Stimulated activated memory B cell treated with anti-CD40 and anti-IgM and Interleukin-4, amounts not matched to agents 10 μg/mL and 1 μg/mL and 100 μg/mL, for 72 hours (primary cell): ENCODE measurements at regions not wholly inside any gene's neighbourhood (a gene's known extent, or its start where the extent isn't known, plus 50 kb on each side); places are given as distances from the start of the nearest gene placed in this dataset.
"Not testable (repeated sequence)": the region's sequence is repeated elsewhere in the genome, so short reads cannot be mapped to it uniquely, and the experiment has no call there.

ENCODE experiments used
- ATAC-seq: fragments of 150-1000 bp; cut with Tn5 transposase; 2 replicates; pipeline ENCODE4 v1.10.0; 2021
- H3K27ac Mint-ChIP-seq: one replicate; pipeline ENCODE4 v1.8.0; 2022; ENCODE audit warnings: mild to moderate bottlenecking, mixed read lengths
- H3K27me3 Mint-ChIP-seq: one replicate; pipeline ENCODE4 v1.8.0; 2022; ENCODE audit warnings: mixed read lengths
- H3K36me3 Mint-ChIP-seq: one replicate; pipeline ENCODE4 v1.8.0; 2022; ENCODE audit warnings: mixed read lengths
- H3K4me1 Mint-ChIP-seq: one replicate; pipeline ENCODE4 v1.8.0; 2022; ENCODE audit warnings: mixed read lengths
- H3K4me3 Mint-ChIP-seq: one replicate; pipeline ENCODE4 v1.8.0; 2022; ENCODE audit warnings: mild to moderate bottlenecking, moderate library complexity, mixed read lengths
- H3K9me3 Mint-ChIP-seq: one replicate; pipeline ENCODE4 v1.8.0; 2022; ENCODE audit warnings: mixed read lengths

DNA sequence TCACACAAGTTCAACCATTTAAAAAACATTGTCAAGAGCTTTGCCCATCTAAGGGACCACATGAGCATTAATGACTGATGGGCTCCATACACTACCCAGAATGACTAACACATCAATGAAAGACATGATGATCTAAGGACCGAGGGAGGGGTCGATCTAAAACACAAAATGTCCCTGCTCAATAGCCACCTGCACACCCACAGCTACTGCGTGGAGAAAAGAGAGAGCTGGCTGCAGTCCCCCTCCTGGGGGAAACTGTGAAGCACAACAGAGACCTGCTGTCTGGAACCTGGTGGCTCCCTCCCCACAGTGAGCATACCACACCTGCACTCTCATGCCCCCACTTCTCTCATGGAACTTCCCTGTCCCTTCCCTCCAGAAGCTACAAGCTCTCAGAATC is 130.1 kb upstream of the ERG start:
- no peak for ATAC-seq
- Mint-ChIP-seq H3K36me3 (no peaks in the 10 kb centered on the region), H3K27ac (no peak overlapping the region), H3K9me3 (peaks cover 11% of the 10 kb centered on the region), H3K4me3 (no peak overlapping the region), H3K4me1 (no peaks in the 10 kb centered on the region), H3K27me3 (no peaks in the 10 kb centered on the region)

DNA sequence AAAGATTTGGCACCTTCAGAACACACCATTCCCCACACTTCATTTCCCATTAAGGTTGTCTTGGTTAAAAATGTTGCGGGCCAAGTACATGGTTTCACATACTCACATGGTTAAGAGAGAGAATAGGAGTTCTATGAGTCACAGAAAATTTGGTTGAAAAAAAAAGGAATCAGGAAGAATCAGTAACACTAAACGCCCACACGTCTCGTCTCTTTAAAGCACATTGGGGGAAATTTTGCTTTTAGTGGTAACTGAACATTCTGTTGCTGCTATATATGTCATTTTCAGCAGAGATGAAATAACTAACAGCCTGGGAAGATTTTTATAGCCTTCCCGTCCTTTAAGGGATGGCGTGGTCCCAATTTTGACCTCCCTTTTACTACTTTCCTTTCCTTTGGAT is 132.9 kb upstream of the ERG start:
- Mint-ChIP-seq H3K4me3 (no peak overlapping the region), H3K27me3 (peaks cover 2% of the 10 kb centered on the region), H3K27ac (no peak overlapping the region), H3K9me3 (peaks cover 18% of the 10 kb centered on the region), H3K4me1 (no peaks in the 10 kb centered on the region), H3K36me3 (no peaks in the 10 kb centered on the region)
- ATAC-seq, result no peak

DNA sequence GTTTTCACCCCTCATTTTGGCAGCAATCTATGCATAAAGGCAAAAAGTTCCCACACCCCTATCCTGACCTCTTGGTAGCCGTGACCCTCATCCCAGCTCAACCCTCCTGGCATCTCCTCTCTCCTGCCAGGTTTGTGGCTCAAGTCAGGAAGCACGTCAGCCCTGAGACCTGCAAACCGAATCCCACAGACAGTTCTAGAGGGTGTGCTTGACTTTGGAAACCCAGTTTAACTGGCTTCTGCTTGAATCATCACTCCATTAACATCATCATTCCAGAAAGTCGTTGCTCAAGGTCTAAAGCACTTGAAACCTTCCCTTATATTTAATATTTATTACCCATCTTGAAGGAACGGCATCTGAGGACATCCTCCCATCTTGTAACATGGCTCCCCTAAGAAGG is 133.4 kb upstream of the ERG start:
- Mint-ChIP-seq H3K9me3 (peaks cover 19% of the 10 kb centered on the region), H3K36me3 (no peaks in the 10 kb centered on the region), H3K4me3 (no peak overlapping the region), H3K27me3 (peaks cover 6% of the 10 kb centered on the region), H3K27ac (no peak overlapping the region), H3K4me1 (no peaks in the 10 kb centered on the region)
- no peak for ATAC-seq

DNA sequence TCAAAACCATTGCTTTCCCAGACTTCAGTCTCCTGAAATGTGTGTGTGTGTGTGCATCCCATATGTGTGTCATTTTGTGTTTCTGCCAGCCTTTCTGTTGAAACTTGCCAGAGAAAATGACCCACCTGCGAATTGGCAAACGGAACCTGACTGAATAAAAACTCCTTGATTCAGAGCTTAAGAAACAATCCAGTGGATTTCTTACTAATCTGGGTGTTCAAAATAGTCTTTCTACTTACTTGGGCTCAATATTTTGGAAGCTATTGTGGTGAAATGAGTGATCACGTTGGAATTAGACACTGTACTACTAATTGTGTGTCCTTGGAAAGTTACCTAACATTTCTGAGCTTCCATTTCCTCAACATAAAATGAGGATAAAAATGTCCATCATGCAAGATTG is 138.9 kb upstream of the ERG start:
- no peaks in the 10 kb centered on the region for H3K36me3 Mint-ChIP-seq
- no peak overlapping the region for H3K4me3 Mint-ChIP-seq
- H3K9me3 Mint-ChIP-seq, result peaks cover 16% of the 10 kb centered on the region
- no peak for ATAC-seq
- H3K27ac Mint-ChIP-seq, result no peak overlapping the region
- peaks cover 15% of the 10 kb centered on the region for H3K4me1 Mint-ChIP-seq
- H3K27me3 Mint-ChIP-seq, result peaks cover 9% of the 10 kb centered on the region

DNA sequence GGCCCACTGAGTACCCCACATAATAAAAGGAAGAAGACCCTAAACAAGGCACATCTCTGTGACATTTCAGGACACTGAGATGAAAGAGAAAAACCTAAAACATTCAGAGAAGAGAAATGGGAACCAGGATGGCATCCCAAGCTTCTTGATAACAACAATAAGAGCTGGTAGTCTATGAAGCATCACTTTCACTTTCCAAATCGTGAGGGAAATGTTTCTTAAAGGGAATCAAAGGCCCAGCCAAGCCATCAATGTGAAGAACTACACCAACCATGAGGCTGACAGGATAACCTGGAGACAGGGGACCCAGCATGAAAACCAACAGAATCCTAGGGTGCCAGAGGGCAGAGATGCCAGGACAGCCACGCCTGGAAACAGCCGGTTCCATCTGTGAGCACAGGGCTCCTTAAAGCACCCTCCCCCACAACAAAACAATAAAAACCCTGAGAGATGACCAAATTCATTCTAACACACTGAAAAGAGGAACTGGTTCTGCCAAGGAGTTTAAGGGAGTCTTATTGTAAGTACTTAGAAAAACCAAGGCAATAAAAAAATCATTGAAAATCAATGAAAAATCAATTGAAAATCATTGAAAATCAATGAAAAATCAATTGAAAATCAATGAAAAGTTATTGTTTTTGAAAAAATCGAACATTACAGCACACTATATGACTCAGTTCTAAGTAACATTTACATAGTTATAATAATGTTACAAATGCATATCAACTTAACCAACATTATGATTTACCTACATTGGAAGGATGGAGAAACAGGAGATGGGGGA is 141.5 kb upstream of the ERG start:
- Mint-ChIP-seq H3K9me3 (peaks cover 12% of the 10 kb centered on the region), H3K27ac (no peak overlapping the region), H3K4me3 (no peak overlapping the region), H3K27me3 (peaks cover 9% of the 10 kb centered on the region), H3K4me1 (peaks cover 15% of the 10 kb centered on the region), H3K36me3 (no peaks in the 10 kb centered on the region)
- no peak for ATAC-seq

DNA sequence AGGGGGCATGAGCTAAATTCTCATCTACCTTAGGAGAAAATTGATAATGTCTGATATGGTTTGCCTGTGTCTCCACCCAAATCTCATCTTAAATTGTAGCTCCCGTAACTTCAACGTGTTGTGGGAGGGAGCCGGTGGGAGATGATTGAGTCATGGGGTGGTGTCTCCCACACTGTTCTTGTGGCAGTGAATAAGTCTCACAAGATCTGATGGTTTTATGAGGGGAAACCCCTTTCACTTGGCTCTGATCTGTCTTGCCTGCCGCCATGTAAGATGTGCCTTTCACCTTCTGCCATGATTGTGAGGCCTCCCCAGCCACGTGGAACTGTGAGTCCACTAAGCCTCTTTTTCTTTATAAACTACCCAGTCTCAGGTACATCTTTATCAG is 142.1 kb upstream of the ERG start:
- peaks cover 15% of the 10 kb centered on the region for H3K4me1 Mint-ChIP-seq
- H3K27ac Mint-ChIP-seq, H3K36me3 Mint-ChIP-seq, H3K9me3 Mint-ChIP-seq, ATAC-seq, H3K4me3 Mint-ChIP-seq, H3K27me3 Mint-ChIP-seq: not testable (repeated sequence)

DNA sequence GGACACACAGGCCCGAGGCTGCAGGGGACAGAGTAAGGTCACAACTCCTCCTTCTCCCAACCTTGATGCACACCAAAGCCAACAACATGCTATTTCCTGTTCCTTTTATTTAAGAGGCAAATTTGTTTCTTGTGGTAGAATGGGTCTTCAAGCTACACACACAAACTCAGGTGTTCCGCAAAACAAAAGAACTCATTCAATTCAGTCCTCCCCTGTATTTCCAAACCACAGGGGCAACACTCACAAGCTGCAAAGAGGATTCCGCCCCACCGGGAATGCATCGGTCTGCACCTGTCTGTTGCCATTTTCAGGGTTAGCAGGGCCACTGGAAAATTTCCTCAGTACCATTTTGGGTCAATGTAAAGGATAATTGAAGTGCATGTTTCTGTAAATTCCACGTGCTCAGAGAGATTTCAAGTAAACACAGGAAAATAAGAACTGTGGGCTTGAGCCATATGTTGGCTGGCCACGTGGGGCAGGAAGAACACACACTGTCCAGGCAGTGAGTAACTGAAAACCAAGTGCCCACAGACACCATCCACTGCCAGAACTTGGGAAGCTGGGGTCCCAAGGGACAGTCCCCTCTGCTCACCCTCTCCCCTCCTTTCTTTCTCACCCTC is 145.2 kb upstream of the ERG start:
- no peak overlapping the region for H3K27ac Mint-ChIP-seq
- ATAC-seq, result no peak
- H3K27me3 Mint-ChIP-seq, result no peaks in the 10 kb centered on the region
- H3K36me3 Mint-ChIP-seq, result no peaks in the 10 kb centered on the region
- no peak overlapping the region for H3K4me3 Mint-ChIP-seq
- H3K4me1 Mint-ChIP-seq, result peaks cover 11% of the 10 kb centered on the region
- peaks cover 5% of the 10 kb centered on the region for H3K9me3 Mint-ChIP-seq

DNA sequence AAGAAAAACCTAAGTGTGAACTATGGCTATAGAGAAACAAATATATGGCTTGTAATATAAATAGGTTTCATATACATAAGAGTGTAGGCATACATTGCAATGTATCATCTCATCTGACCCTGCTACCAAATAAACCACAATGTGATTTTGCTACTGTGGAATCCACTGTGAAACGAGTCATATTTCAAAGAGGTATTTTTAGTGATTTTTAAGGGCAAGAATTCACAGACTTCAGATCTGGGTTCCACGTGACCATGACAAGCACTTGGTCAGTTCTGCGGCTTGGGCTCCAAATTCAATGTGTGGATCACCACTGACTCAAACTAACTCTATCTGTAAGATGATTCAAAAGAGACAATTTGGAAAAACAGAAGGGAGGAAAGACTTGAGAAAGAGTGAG is 147.0 kb upstream of the ERG start:
- Mint-ChIP-seq H3K36me3 (no peaks in the 10 kb centered on the region), H3K4me1 (no peaks in the 10 kb centered on the region), H3K27me3 (no peaks in the 10 kb centered on the region), H3K27ac (no peak overlapping the region), H3K9me3 (peaks cover 4% of the 10 kb centered on the region), H3K4me3 (no peak overlapping the region)
- ATAC-seq, result no peak

DNA sequence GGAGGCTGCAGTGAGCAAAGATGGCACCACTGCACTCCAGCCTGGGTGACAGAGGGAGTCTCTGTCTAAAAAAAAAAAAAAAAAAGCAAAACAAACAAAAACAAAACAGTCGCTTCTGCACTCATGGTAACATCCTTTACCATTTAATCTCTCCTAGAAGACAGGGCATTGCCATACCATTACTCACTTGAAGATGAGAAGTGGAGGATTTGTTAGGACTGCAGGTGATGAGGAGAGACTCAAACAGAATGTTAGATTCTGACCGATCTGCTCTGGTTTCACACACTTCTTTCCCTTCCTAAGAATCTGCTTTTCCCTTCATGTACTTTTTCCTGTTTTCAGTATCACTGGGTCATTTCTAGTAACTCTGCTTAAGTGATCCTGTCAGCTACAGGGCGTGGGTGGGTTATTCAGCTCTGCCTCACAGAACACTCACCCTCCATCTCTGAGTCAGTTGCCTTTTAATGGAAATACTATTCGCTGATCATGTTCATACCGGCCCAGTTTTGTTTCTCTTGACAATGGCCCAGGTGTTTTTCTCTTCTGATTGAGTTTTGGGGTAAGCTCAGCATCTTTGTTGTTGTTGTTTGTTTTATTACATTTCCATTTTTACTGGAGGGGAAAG is 148.0 kb upstream of the ERG start:
- Mint-ChIP-seq H3K36me3 (no peaks in the 10 kb centered on the region), H3K27ac (no peak overlapping the region), H3K4me1 (no peaks in the 10 kb centered on the region), H3K27me3 (peaks cover 2% of the 10 kb centered on the region), H3K9me3 (no peaks in the 10 kb centered on the region), H3K4me3 (no peak overlapping the region)
- ATAC-seq, result no peak

DNA sequence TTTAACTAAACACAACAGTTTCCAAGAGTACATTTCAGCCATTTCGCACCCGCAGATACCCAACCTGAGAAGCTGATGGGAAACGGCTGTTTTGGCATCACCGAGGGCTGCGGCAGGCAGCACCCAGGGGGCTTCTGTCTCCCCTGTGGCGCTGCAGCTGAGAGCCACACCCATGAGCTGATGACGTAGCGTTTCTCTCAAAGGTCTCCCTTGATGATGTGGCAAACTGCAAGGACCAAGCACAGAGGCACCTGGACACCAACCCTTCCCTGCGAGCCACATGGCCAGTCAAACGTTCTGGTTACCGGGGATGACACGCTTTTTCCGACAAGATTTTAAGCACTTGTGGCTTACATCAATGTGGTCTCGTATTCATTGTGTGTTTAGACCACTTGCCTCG is 150.8 kb upstream of the ERG start:
- H3K9me3 Mint-ChIP-seq, result no peaks in the 10 kb centered on the region
- no peaks in the 10 kb centered on the region for H3K36me3 Mint-ChIP-seq
- H3K27me3 Mint-ChIP-seq, result peaks cover 9% of the 10 kb centered on the region
- no peak for ATAC-seq
- no peak overlapping the region for H3K4me3 Mint-ChIP-seq
- no peak overlapping the region for H3K27ac Mint-ChIP-seq
- no peaks in the 10 kb centered on the region for H3K4me1 Mint-ChIP-seq

DNA sequence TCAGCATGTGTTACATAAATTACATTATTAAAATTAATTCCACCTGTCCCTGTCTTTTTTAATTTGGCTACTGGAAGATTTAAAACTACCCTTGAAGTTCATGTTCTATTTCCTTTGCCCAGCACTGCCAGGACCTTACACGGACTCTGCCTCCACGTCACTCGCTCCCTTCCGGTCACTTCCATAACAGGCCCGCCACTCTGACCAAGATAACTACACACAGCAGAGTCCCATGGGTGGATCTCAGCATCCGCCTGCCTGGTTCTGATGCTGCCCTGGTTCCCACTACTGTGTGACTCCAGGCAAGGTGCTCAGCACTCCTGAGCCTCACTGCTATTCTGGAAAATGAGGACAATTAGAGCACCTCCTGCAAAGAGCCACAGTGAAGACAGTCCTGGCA is 153.3 kb upstream of the ERG start:
- H3K4me1 Mint-ChIP-seq, result no peaks in the 10 kb centered on the region
- no peak overlapping the region for H3K4me3 Mint-ChIP-seq
- no peak for ATAC-seq
- H3K27me3 Mint-ChIP-seq, result peaks cover 27% of the 10 kb centered on the region
- H3K9me3 Mint-ChIP-seq, result no peaks in the 10 kb centered on the region
- H3K36me3 Mint-ChIP-seq, result no peaks in the 10 kb centered on the region
- no peak overlapping the region for H3K27ac Mint-ChIP-seq

DNA sequence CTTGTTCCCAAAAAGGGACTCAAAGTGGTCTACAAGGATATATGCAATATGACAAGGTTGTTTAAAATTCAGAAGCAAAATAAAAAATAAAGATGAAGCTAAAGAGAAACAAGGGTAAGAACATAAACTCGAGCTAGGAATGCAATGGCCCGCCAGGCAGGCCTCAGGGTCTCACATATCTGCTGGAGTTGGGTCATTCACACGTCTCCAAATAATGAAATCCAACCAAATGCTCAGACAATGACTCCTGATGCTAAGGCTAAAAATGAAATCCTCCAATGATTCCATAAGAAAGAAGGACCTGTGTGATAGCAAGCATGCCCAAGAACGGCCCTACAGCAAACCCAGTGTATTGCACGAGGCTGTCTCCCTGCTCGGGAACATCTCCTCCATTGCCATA is 153.3 kb upstream of the ETS2 start:
- no peak for ATAC-seq
- H3K27ac Mint-ChIP-seq, result no peak overlapping the region
- peaks cover 35% of the 10 kb centered on the region for H3K27me3 Mint-ChIP-seq
- no peaks in the 10 kb centered on the region for H3K9me3 Mint-ChIP-seq
- H3K36me3 Mint-ChIP-seq, result no peaks in the 10 kb centered on the region
- H3K4me1 Mint-ChIP-seq, result no peaks in the 10 kb centered on the region
- H3K4me3 Mint-ChIP-seq, result no peak overlapping the region

DNA sequence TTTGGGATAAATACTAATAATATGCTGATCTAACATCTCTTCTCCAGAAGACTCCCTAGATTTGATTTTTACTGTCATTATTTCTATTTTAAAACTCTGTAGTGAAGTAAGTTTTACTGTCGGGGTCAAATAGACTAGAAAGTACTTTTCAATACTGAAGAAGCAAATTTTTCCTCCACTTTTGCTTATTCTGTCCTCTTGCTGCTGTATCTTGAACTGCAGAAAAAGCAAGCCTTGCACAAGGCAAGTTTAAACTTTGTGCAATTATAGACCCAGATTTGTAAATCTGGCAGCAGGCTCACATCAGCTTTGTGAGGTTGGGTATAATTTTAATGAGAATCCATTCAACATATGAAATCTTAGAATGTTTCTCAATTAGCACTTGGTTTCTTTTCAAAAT is 151.1 kb upstream of the ETS2 start:
- no peak for ATAC-seq
- Mint-ChIP-seq H3K36me3 (no peaks in the 10 kb centered on the region), H3K4me3 (no peak overlapping the region), H3K4me1 (no peaks in the 10 kb centered on the region), H3K27ac (no peak overlapping the region), H3K27me3 (peaks cover 48% of the 10 kb centered on the region), H3K9me3 (no peaks in the 10 kb centered on the region)

DNA sequence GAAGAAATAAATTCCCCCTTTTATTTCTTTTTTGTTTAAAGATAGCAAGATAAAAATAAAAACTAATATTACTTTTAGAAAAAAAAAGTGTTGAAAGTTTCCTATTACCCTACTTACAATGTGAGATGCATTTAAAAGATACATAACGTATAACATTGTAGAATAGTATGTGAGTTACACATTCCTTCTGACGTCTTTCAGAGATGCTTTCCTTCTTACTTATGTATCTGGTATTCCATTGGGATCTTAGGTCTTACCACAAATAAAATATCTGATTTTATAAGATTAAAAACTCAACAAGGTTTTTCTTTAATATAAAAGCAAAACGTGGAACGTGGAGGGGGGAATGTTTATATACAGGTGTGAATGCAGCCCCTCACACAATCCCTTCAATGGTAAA is 147.2 kb upstream of the ETS2 start:
- H3K4me3 Mint-ChIP-seq, result no peak overlapping the region
- no peak overlapping the region for H3K27ac Mint-ChIP-seq
- H3K4me1 Mint-ChIP-seq, result peaks cover 12% of the 10 kb centered on the region
- peaks cover 73% of the 10 kb centered on the region for H3K27me3 Mint-ChIP-seq
- H3K9me3 Mint-ChIP-seq, result no peaks in the 10 kb centered on the region
- H3K36me3 Mint-ChIP-seq, result no peaks in the 10 kb centered on the region
- no peak for ATAC-seq

DNA sequence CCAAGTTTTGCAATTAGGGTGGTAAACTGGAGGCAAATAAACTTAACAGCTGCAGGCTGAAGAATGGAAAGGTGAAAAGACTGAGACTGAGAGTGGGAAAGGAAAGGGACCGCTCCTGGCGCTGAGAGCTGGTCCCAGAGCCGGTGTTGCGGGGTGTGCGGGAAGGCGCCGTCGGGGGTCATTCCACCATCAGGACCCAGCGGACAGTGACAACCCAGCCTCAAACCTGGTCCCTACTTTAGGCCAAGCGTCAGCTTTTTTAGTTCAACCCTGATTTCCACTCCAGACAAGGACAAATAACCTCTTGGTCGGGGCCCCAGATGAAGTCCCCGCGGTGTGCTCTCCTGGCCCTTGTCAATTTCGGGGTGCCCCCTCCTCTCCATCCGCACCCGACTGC is 145.8 kb upstream of the ETS2 start:
- Mint-ChIP-seq H3K4me3 (no peak overlapping the region), H3K4me1 (peaks cover 12% of the 10 kb centered on the region), H3K9me3 (no peaks in the 10 kb centered on the region), H3K27ac (no peak overlapping the region), H3K27me3 (peaks cover 71% of the 10 kb centered on the region), H3K36me3 (no peaks in the 10 kb centered on the region)
- ATAC-seq, result no peak
